ENCODE measurements at regions not wholly inside any gene's neighbourhood (a gene's known extent, or its start where the extent isn't known, plus 50 kb on each side); places are given as distances from the start of the nearest gene placed in this dataset.

- Histone ChIP-seq H3K27me3 (replicated peaks; ENCODE audit: control insufficient read depth, insufficient read depth, low read length) (no peaks in the 10 kb centered on the region), H3K4me3 (ENCODE audit: low read depth, low read length) (no peak overlapping the region), H3K4me1 (no peaks in the 10 kb centered on the region), H3K9me3 (no peaks in the 10 kb centered on the region), H3K36me3 (ENCODE audit: control insufficient read depth, insufficient read depth, low read length) (no peaks in the 10 kb centered on the region)
- ChIA-PET POLR2A (no interaction called here), CTCF (no interaction called here)
- no peaks in the 10 kb centered on the region for H3K36me3 Mint-ChIP-seq (ENCODE audit: insufficient read depth, unreplicated experiment)
- H3K27me3 Mint-ChIP-seq (ENCODE audit: insufficient read depth, unreplicated experiment), result peaks cover 3% of the 10 kb centered on the region
- intact Hi-C loops (cut with micrococcal nuclease; ENCODE audit: unreplicated experiment), result no loop called here
- no TSS peak for BruUV-seq (replicated peaks)
- peaks cover 26% of the 10 kb centered on the region for H3K9me3 Mint-ChIP-seq (ENCODE audit: unreplicated experiment)
- DNase-seq, result no peak
- TF ChIP-seq CTCF (IDR thresholded peaks at IDR 0.05; ENCODE audit: insufficient read depth in 1 of 2, low read depth in 1 of 2, low read length in 1 of 2, severe bottlenecking in 1 of 2, unreplicated experiment in 1 of 2), result no peak
- no peaks in the 10 kb centered on the region for H3K4me1 Mint-ChIP-seq (ENCODE audit: low read depth, unreplicated experiment)
- no peak overlapping the region for H3K4me3 Mint-ChIP-seq (ENCODE audit: unreplicated experiment)
- H3K27ac Mint-ChIP-seq (ENCODE audit: unreplicated experiment), result no peak overlapping the region
Observed at GRCh38 chr13:84946192-84946591, 853.0 kb downstream of the SLITRK6 start.

DNA sequence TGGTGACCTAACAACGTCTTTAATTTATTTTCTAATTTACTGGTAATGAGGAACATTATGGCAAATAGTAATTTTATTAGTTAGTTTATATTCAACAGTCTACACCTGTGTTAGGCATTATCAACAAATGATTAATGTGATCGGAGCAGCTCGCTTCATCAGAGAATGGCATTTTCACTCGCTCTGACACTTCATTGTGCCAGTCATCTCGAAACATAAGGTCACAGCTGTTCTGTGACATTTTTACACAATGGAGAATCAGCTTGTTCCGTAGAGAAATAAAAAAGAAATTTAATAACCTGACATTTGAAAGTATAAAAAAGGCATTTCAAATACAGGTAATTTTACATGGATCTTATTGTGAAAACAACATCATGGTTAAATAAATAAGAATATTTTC lies 858.4 kb downstream of the SLITRK6 start:
- Mint-ChIP-seq H3K27me3 (ENCODE audit: insufficient read depth, unreplicated experiment) (no peaks in the 10 kb centered on the region), H3K27ac (ENCODE audit: unreplicated experiment) (no peak overlapping the region), H3K4me1 (ENCODE audit: low read depth, unreplicated experiment) (no peaks in the 10 kb centered on the region), H3K36me3 (ENCODE audit: insufficient read depth, unreplicated experiment) (no peaks in the 10 kb centered on the region), H3K9me3 (ENCODE audit: unreplicated experiment) (peaks cover 9% of the 10 kb centered on the region), H3K4me3 (ENCODE audit: unreplicated experiment) (no peak overlapping the region)
- H3K4me3 ChIP-seq (ENCODE audit: low read depth, low read length), result no peak overlapping the region
- H3K36me3 ChIP-seq (ENCODE audit: control insufficient read depth, insufficient read depth, low read length), result no peaks in the 10 kb centered on the region
- no peaks in the 10 kb centered on the region for H3K9me3 ChIP-seq
- intact Hi-C loops (cut with micrococcal nuclease; ENCODE audit: unreplicated experiment), result no loop called here
- no peaks in the 10 kb centered on the region for H3K4me1 ChIP-seq
- DNase-seq, result no peak
- POLR2A ChIA-PET, result no interaction called here
- no TSS peak for BruUV-seq (replicated peaks)
- H3K27me3 ChIP-seq (replicated peaks; ENCODE audit: control insufficient read depth, insufficient read depth, low read length), result no peaks in the 10 kb centered on the region
- TF ChIP-seq CTCF (IDR thresholded peaks at IDR 0.05; ENCODE audit: insufficient read depth in 1 of 2, low read depth in 1 of 2, low read length in 1 of 2, severe bottlenecking in 1 of 2, unreplicated experiment in 1 of 2), result no peak
- CTCF ChIA-PET, result no interaction called here

- H3K9me3 ChIP-seq, result no peaks in the 10 kb centered on the region
- intact Hi-C loops (cut with micrococcal nuclease; ENCODE audit: unreplicated experiment), result no loop called here
- H3K4me3 Mint-ChIP-seq (ENCODE audit: unreplicated experiment), result no peak overlapping the region
- no peaks in the 10 kb centered on the region for H3K36me3 ChIP-seq (ENCODE audit: control insufficient read depth, insufficient read depth, low read length)
- TF ChIP-seq CTCF (IDR thresholded peaks at IDR 0.05; ENCODE audit: insufficient read depth in 1 of 2, low read depth in 1 of 2, low read length in 1 of 2, severe bottlenecking in 1 of 2, unreplicated experiment in 1 of 2), result no peak
- H3K9me3 Mint-ChIP-seq (ENCODE audit: unreplicated experiment), result peaks cover 8% of the 10 kb centered on the region
- no peak overlapping the region for H3K4me3 ChIP-seq (ENCODE audit: low read depth, low read length)
- H3K4me1 Mint-ChIP-seq (ENCODE audit: low read depth, unreplicated experiment), result no peaks in the 10 kb centered on the region
- BruUV-seq (replicated peaks), result no TSS peak
- CTCF ChIA-PET, result no interaction called here
- no peaks in the 10 kb centered on the region for H3K36me3 Mint-ChIP-seq (ENCODE audit: insufficient read depth, unreplicated experiment)
- no peak overlapping the region for H3K27ac Mint-ChIP-seq (ENCODE audit: unreplicated experiment)
- no peaks in the 10 kb centered on the region for H3K4me1 ChIP-seq
- no peaks in the 10 kb centered on the region for H3K27me3 ChIP-seq (replicated peaks; ENCODE audit: control insufficient read depth, insufficient read depth, low read length)
- POLR2A ChIA-PET, result no interaction called here
- H3K27me3 Mint-ChIP-seq (ENCODE audit: insufficient read depth, unreplicated experiment), result no peaks in the 10 kb centered on the region
- no peak for DNase-seq
Observed at GRCh38 chr13:84940167-84940566, 859.1 kb downstream of the SLITRK6 start.

All from Caco-2 (cell line).